ENCODE measurements at regions not wholly inside any gene's neighbourhood (a gene's known extent, or its start where the extent isn't known, plus 50 kb on each side); places are given as distances from the start of the nearest gene placed in this dataset.

DNA sequence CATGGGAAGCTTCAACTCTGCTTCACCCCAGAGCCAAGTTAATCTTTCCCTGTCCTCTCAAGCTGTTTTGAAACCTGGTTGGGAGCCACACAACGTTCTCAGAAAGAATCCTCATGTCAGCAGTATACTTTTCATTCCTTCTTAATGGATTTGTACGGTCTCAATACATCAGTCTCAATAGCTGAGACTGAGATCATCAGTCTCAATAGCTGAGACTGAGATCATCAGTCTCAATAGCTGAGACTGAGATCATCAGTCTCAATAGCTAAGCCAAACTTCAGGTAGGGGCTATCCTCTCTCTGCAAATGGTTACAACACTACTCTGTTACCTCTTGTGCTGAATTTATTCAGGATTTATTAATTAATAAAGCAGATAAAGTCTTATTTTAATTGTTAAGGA lies 1317.4 kb upstream of the CDH9 start:
- TF ChIP-seq RAD21 (IDR thresholded peaks at IDR 0.05; ENCODE audit: low read depth) (no peak), YY1 (IDR thresholded peaks at IDR 0.05; ENCODE audit: low read depth) (no peak), FOXM1 (IDR thresholded peaks at IDR 0.05; ENCODE audit: borderline replicate concordance, low read depth) (no peak), TAF1 (IDR thresholded peaks at IDR 0.05; ENCODE audit: low read depth) (no peak), TEAD4 (IDR thresholded peaks at IDR 0.05) (no peak), ZBTB7A (IDR thresholded peaks at IDR 0.05; ENCODE audit: low read depth) (no peak), EP300 (IDR thresholded peaks at IDR 0.05; ENCODE audit: borderline replicate concordance) (no peak), TCF12 (IDR thresholded peaks at IDR 0.05; ENCODE audit: low read depth) (no peak), CEBPB (IDR thresholded peaks at IDR 0.05) (no peak), EGR1 (IDR thresholded peaks at IDR 0.05) (no peak), NFIC (IDR thresholded peaks at IDR 0.05) (no peak)
- TF ChIP-seq, protein P1, sequence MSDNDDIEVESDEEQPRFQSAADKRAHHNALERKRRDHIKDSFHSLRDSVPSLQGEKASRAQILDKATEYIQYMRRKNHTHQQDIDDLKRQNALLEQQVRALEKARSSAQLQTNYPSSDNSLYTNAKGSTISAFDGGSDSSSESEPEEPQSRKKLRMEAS (IDR thresholded peaks at IDR 0.05) = no peak
- TF ChIP-seq, protein P2, sequence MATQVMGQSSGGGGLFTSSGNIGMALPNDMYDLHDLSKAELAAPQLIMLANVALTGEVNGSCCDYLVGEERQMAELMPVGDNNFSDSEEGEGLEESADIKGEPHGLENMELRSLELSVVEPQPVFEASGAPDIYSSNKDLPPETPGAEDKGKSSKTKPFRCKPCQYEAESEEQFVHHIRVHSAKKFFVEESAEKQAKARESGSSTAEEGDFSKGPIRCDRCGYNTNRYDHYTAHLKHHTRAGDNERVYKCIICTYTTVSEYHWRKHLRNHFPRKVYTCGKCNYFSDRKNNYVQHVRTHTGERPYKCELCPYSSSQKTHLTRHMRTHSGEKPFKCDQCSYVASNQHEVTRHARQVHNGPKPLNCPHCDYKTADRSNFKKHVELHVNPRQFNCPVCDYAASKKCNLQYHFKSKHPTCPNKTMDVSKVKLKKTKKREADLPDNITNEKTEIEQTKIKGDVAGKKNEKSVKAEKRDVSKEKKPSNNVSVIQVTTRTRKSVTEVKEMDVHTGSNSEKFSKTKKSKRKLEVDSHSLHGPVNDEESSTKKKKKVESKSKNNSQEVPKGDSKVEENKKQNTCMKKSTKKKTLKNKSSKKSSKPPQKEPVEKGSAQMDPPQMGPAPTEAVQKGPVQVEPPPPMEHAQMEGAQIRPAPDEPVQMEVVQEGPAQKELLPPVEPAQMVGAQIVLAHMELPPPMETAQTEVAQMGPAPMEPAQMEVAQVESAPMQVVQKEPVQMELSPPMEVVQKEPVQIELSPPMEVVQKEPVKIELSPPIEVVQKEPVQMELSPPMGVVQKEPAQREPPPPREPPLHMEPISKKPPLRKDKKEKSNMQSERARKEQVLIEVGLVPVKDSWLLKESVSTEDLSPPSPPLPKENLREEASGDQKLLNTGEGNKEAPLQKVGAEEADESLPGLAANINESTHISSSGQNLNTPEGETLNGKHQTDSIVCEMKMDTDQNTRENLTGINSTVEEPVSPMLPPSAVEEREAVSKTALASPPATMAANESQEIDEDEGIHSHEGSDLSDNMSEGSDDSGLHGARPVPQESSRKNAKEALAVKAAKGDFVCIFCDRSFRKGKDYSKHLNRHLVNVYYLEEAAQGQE (IDR thresholded peaks at IDR 0.05; ENCODE audit: low read depth) = no peak
- TF ChIP-seq, protein P3, sequence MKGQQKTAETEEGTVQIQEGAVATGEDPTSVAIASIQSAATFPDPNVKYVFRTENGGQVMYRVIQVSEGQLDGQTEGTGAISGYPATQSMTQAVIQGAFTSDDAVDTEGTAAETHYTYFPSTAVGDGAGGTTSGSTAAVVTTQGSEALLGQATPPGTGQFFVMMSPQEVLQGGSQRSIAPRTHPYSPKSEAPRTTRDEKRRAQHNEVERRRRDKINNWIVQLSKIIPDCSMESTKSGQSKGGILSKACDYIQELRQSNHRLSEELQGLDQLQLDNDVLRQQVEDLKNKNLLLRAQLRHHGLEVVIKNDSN (IDR thresholded peaks at IDR 0.05) = no peak

Data from Ishikawa (cell line).